HG02852 (cell line): ENCODE measurements at regions not wholly inside any gene's neighbourhood (a gene's known extent, or its start where the extent isn't known, plus 50 kb on each side); places are given as distances from the start of the nearest gene placed in this dataset.
A peak's percentile ranks its signal among the peaks of the same experiment; 100 is the strongest.

Experiments
- ATAC-seq: cut with Tn5 transposase; IDR thresholded peaks from one replicate; pipeline ENCODE4 v1.9.1; 2021; ENCODE audit warnings: mild to moderate bottlenecking, moderate library complexity; ENCODE audit not compliant: unreplicated experiment

DNA sequence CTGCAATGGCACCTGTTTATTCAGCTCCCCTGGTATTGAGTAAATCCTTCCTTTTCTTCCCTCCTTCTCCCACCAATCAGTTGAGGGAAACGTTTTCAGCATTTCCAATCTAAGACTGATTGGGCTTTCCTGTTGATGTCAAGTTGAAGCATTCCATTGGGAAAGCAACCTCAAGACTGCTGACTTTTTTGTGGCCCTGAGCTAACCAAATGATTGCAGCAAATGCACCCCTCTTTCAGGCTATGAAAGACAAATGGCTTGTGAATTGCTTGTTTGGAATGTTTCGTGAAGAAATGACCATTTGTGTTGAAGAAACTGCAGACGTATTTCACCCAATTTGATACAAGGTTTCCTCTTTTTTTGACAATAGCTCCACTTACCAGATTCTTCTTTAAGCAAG is 303.5 kb downstream of the EPHA4 start:
- ATAC-seq: no peak

DNA sequence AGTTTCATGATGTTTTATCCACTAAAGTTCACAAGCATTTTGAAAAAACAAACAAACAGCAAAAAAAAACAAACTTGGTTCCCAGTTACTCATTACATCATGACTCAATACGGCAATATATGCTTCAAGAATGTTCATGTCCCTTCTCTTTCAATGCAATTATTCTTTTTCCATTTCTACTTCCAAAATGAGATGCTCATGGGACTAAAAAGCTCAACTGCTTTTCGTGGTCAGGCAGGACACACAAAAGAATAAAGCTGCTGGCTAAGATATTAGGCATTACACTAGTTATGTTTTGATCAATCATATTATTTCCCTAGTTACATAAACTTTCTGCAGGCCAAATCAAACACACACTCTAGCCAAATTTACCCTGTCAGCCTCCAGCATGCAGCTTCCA is 301.3 kb downstream of the EPHA4 start:
- no peak for ATAC-seq

DNA sequence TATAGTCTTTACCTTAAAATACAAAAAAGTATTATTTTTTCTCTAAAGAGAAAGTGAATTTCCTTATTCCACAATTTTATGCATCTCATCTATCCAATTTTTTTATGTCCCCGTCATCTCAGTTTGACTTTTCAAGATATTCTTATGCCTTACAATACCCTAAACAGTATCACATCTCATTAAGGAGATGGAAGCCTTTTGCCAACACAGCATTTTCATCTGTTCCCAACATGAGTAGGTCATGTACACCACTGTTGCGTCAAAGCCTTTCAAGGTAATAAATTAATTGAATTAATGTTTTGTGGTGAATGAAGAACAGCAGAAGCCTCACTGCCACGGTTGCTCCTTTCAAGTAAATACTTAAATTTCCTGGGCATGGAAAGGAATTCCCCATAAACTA is 299.4 kb downstream of the EPHA4 start:
- no peak for ATAC-seq

DNA sequence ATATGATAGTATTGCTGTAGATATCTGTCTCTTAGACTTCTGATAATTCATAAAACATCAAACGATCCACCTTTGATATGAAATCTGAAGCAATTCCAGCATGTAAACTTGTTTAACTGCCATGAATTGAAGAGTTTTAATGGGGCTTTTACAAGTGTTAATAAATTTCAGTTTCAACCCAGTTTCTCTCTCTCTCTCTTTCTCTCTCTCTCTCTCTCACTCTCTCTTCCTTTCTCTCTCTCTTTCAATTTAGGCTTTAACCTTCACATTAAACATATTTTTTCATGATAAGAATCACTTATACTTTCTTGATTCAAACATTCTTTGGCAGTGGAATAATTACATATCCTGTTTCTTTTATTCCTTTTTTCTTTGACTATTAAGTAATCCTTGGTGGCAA is 296.1 kb downstream of the EPHA4 start:
- ATAC-seq: no peak

DNA sequence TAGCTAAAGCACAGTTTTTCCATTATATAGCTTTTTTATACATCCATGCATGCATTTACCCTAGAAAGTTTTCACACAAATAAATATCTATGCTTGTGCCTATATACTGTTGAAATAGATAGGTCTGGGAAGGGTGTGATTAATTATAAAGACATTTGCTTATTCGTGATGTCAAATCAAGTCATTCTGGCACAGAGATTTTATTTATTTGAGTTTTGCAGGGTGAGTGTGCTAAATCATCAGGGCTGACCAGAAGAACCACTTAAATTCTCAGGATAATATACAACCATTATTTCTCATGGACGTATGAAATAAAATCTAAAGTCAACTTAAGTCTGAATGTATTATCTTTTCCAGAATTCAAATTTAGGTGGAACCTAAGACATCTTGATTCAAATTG is 295.5 kb downstream of the EPHA4 start:
- ATAC-seq: no peak

DNA sequence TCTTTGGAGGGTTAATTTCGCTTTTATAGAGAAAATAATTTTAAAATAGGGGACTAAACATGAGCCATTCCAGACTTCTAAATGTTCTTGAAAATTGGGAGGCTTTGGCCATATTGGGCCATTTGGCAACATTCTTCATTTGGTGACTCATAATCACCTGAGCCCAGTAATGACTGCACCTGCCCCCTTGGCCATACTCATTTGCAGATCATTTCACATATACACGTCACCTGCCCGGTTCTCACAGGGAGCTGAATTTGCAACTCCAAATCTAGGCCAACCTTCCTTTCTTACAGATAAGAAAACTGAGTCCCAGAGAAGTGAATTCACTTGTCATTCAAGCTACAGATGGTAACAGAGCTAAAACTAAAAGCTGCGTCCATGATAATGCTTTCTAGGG is 289.7 kb downstream of the EPHA4 start:
- ATAC-seq: no peak

DNA sequence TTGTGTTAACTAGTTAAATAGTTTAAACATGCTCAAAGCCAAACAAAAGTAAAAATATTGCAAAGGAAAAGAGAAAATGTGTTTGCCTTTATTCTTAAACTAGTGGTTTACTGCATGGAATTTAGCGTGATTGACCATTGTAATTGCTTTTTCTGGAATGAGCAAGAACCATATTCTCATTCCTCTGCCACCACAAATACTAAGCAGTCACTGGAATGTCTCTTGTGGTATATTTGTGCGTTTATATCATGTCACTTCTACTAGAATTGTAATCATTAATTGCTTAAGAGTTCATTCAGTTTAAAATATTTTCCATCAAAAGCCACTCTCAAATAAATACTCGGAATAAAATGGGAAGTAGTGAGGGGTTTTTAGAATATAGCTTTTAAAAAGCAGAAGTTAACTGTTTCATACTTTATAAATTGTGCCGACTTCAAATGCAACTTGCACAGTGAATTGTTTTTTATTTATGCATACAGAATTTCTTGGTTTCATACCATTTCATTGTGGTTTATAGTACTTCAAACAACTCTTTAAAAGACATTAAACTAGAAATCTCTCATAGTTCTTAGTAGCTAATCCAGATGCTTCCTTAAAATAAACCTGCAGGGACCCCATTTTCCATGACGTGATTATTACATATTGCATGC is 288.1 kb downstream of the EPHA4 start:
- ATAC-seq: no peak

DNA sequence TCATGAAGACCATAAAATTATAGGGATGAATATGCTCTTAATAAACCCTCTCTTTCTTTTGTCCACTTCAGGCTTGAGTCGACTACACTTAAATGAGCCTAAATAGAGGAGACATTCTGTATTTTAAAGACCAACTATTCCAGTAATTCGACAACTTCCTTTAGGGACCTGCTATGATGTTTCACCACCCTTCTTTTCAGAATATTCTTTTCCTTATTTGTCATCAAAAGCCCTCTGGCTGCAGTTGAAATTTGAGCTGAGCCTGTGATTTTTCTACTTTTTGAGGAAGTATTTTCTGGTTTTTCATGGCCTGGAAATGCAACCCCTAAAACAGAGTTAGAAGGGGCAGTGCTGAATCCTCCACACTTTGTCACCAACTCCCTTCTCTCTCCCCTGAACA is 287.0 kb downstream of the EPHA4 start:
- ATAC-seq: no peak

DNA sequence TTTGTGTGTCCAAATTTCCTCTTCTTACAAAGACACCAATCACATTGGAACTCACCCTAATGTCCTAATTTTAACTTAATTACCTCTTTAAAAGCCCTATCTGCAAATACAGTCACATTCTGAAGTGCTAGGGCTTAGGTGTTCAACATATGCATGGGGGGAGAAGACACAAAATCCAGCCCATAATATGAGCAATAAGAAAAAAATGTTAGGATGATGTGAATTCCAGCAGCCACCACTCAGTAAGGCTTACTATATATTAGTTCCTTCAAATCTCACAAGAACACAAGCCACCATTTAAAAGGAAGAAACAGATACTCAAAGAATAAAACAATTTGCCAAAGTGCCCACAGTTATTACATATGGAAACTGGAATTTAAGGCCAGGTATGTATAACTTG is 285.7 kb downstream of the EPHA4 start:
- no peak for ATAC-seq

DNA sequence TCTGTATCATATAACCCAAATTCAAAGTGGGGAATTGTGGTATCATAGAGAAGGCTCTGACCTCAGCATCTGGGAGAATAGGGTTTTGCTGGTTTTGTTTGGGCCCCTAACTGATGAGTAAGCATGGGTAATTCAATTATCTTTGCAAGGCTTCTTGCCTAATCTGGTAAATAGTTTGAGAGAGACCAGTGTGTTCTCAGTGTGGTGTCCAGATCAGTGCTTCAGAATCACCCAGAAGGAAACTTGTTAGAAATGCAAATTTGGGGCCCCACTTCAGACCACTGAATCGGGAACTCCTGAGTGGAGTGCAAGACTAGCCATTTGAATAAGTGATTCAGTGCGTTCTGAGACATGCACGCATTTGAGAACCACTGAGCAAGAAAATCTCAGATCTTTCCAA is 282.7 kb downstream of the EPHA4 start:
- no peak for ATAC-seq

DNA sequence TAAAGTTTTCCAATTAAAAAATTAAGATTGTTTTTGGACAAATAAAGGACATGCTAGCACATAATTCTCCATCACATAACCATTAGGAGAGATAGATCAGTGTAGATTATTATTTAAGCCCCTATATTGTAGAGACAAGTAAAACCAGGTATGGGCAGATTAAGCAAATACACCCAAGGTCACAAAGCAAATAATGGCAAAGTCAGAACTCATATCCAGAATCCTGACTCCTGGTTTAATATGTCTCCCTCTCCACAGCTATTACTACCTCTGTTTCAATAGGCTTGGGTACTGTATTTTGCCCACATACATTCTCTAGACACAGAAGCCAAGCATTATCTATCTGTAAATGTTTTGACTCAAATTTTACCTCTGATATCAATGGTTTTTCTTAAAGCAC is 282.3 kb downstream of the EPHA4 start:
- no peak for ATAC-seq

DNA sequence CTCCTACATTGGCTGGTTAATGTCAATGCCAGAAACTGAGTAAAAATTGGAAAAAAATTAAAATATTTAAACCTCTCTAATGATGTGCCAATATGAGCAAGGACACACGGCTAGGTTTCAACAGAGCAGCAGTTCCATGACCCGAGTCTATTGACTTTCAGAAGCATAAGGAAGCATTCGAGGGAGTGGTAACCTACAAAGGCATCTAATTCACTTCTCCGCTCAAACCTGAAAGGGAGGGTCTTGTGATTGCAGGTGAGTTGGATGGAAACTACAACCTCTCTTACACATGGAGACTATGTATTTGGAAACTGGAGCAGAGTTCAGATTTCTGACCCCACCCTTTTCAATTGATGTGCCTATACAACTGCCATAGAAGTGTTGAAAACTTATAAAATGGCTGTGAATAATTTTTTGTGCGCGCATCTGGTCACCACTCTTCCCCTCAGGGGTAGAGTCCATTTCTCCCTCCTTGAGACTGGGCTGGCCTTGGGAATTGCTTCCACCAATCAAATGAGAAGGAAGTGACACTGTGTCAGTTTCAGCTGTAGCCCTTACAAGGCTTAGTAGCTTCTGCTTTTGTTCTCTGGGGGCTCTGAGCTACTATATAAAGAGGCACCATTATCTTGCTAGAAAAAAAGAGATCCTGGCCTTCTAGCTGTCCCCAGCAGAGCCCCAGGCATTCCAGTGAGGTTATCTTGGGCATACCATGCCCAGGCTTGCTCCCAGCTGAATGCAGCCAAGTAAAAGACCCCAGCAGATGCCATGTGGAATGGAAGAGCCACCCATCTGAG is 278.0 kb downstream of the EPHA4 start:
- no peak for ATAC-seq

DNA sequence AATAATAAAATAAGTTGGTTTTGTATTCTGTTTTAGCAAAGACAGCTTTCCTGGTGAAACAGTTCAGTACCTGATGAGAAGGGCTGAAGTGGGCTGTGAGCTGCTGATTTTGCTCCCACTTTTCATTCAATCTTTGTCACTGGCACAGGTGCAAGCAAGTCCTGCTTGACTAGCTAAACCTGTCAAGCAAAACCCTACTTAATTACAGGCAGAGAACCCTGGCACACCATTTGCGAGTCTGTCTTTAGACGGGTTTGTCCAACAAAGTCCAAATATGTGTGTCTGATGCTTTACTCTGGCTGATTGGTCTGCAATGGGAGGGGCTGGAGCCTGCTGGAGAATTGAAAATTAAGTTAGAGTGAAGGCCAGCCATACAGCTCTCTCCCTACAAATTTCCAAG is 267.2 kb downstream of the EPHA4 start:
- no peak for ATAC-seq

DNA sequence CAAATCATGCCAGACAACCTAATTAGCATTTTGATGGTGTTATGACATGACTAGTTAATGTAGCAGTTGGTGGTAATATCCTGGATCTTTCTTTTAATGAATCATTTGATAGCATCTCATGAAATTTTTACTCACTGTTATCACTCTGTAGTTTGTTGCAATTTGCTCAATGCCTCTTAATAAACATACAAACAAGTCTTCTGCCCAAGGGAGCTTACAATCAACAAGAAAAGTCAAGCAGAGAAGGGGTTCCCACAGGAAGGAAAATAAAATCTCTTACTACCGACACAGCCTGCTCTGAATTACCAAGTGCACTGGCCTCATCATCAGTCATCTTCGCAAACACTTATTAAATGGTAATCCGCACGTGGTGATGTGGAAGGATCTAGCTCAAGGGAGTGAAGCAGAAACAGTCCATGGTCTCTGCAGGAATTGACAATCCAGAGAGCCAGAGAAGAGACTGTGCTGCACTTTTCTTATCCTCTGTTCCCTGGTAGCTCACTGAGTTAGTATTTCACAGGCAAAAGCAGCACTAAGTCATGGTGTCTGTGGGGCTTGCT is 263.5 kb downstream of the EPHA4 start:
- ATAC-seq: no peak

DNA sequence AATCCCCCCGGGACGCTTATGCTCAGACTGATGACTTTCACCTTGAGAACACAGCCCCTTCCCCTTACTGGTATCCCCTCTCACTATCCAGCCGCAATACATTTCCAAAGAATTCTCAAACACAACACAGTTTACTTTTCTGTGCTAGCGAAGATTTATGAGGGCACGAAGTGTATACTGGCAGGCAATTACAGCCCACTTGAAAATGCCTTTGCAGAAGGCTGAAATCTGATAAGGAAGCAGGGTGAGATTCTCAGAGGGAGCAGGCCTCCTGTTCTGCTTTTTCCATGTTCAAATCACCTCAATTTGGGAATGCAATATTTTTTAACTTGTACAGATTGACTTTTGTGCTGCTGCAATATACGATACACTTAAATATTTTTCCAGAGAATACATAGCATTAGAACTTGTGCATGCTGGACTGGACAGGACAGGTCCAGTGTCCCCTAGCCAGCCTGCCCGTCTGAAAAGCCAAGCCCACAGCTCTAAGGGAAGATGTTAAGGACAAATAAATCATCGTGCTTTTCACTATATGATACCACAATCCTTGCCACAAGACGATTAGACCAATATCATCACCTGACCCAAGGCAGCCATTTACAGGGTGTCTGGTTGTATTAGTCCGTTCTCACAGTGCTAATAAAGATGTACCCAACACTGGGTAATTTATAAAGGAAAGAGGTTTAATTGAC is 262.1 kb downstream of the EPHA4 start:
- no peak for ATAC-seq

DNA sequence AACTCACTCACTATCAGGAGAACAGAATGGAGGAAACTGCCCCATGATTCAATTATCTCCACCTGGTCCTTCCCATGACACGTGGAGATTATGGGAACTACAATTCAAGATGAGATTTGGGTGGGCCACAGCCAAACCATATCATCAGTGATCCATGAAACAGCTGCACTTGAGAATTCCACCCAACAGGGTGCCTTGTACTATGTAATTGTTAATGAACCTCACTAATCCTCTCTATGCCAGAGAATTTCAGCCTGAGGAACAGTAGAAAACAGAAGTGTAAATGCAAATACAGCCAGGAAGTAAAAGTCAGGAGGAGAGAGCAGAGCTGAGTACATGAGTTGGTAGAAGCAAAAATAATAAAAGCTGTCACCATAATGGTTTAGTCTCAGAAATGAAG is 261.4 kb downstream of the EPHA4 start:
- no peak for ATAC-seq

DNA sequence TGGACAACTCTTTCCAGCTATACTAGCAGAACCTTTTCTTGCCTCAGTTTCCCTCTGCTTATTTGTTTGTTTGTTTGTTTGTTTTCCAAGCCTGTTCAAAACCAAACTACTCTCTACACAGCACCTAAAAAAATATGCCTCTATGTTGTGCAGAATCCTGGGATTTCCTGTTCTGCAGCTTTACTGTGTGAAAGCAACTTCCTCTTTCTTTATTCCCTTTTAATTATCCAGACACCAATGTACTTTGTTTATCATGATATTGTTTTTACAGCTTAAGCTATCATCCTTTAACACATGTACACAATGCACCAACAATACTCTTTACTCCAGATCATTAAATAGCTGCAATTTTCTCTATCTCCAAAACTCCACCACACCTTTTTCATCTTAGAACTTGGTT is 259.5 kb downstream of the EPHA4 start:
- no peak for ATAC-seq

DNA sequence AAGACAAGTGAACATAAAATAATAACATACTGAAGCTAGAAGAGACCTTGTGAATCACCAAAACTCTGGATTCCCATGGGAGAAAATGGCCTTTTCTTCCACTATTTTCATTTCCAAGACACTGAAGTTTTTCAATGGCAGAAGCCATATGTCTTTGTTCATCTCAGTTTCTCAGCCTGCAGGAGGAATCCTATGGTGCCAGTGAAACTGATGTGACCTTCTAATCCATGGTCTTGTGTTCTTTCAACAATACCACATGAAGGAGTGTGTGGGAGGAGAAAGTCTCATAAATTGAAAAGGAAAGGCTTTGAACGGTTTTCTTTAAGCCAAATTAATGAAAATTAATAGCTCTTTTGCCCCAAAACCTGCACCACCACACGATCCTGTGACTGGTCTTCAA is 257.3 kb downstream of the EPHA4 start:
- ATAC-seq: no peak

DNA sequence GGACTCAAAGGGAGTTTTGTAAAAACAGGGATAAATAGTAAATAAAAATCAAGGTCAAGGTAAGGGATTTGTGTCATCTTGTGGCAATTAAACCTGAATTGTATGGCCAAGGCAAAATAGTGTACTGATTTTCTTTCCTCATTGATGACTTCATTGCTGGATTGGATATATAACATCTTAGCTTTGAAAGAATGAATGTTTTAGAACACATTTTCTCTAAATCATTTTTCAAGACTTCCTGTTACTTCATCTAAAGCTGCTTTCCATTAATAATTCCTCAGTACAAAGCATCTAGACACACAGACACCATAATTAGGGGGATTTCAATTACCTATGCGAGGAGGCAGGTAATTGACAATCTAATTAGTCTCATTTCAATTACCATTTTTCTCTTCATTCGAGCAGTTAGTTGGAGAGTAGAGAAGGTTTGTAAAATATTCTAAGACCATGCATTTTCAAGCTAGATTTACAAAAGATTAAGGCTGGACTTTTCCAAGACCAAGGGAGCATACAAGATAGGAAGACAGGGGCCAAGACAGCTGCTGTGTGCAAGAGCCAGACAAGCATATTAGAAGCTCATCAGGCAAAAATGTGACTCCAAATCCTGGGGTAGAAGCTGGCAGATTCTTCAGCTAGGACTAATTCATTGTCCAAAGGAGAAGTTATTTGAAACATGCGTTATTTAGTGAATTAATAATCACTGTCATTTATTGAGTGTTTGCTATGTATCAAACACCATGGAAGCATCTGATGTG is 253.6 kb downstream of the EPHA4 start:
- no peak for ATAC-seq

DNA sequence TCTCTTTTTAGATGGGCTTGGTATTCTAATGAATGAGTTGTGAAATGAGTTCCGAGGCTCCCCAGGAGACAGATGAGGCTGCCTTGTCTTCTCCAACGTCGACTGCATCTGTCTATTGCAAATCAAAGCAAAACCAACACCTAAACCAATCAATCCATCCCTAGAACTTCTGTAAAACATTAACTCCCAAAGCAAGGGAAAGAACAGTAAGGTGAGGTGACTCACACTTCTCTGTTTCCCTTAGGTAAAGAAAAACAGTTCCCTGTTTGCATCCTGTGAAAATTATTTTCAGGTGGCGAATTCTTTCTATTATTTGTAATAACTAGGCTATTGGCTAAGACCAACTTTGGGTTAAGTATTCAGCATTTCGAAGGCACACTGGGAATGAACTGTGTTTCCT is 249.4 kb downstream of the EPHA4 start:
- ATAC-seq: no peak

DNA sequence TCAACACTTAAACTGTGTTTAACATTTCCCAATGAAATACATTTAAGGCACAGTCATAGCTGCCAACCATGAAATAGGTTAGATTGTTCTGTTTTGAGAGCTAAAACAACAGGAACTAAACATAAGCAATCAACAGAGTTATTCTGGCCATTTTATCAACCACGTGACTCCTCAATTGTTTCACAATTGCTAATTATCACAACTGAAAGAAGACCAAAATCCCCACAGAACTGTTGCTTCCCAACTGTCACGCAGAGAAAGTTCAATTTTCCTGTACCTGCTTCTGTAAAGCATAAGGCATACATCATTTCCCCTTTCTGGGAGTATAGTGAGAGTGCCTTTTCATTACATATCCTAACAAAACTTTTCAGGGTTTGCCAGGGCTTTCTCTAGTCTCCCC is 248.6 kb downstream of the EPHA4 start:
- peak; percentile 53 for ATAC-seq
